Astrocyte (in vitro differentiated cells and primary cell): ENCODE measurements at regions not wholly inside any gene's neighbourhood (a gene's known extent, or its start where the extent isn't known, plus 50 kb on each side); places are given as distances from the start of the nearest gene placed in this dataset.

Experiments used
- CTCF ChIP-seq: IDR thresholded peaks from 2 replicates; pipeline ENCODE4 v1.5.1; 2011; ENCODE audit warnings: low read depth, mild to moderate bottlenecking, inconsistent platforms, low read length, moderate library complexity; ENCODE audit not compliant: insufficient read depth
- EZH2 ChIP-seq: IDR thresholded peaks from 2 replicates; pipeline ENCODE4 v1.6.1; 2012; ENCODE audit warnings: mild to moderate bottlenecking, low read length, inconsistent platforms; ENCODE audit not compliant: insufficient read depth

GRCh38 chr1:232378266-232379062 lies 251.5 kb downstream of the SIPA1L2 start:
- TF ChIP-seq CTCF, result no peak
- no peak for TF ChIP-seq EZH2
